GM11168 (cell line): ENCODE measurements at regions not wholly inside any gene's neighbourhood (a gene's known extent, or its start where the extent isn't known, plus 50 kb on each side); places are given as distances from the start of the nearest gene placed in this dataset.

ENCODE experiments used
- in situ Hi-C: fragments of 300-500 bp; cut with MboI; formaldehyde crosslinking; loops from one replicate; pipeline ENCODE4 v1.12.0; 2022; ENCODE audit warnings: low sequenced_read_pairs; ENCODE audit not compliant: unreplicated experiment

DNA sequence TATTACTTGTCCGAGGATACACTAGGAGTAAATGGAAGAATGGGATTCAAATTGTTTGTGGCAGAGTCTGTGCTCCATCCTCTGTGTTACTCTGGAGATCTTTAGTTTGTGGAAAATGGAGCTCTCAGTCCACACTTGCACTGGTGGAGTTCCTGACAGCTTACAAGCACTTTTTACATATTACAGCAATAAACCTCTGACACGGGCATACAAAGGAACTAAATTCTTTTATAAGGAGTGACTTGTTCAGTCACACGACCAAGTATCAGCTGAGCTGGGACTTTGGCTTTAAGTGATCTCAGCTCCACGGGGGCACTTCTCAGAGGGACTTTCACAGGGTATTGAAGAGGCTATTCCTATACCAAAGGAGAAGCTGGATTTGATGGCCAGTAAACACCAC lies 417.5 kb downstream of the LRIG3 start:
- in situ Hi-C loops = no loop called here

GRCh38 chr12:58503731-58504130 lies 416.6 kb downstream of the LRIG3 start:
- in situ Hi-C loops = no loop called here

GRCh38 chr12:58504143-58504938 lies 416.0 kb downstream of the LRIG3 start:
- in situ Hi-C loops = no loop called here

- in situ Hi-C loops = no loop called here
These were observed 411.0 kb downstream of the LRIG3 start for GRCh38 chr12:58509116-58509885.

- in situ Hi-C loops = no loop called here
These were observed 406.9 kb downstream of the LRIG3 start for GRCh38 chr12:58513301-58513834.

DNA sequence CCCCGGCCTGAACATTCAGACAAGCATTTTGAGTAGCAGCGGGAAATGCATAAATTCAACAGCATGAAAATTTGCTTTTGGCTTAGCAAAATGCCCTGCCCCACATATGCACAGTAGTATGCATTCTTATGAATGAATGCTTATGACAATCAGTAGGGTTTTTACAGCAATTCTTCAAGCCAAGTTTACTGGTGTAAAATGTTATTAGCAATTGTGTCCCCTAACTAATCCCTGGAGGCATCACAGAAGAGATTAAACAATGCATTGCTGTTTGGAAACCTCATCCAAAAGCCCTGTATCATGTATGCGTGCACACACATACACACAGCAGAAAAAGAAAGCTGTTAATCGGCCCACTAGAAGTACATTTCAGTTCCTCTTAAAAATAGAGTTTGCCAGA lies 406.5 kb downstream of the LRIG3 start:
- in situ Hi-C loops = no loop called here

- in situ Hi-C loops = no loop called here
These were observed 400.5 kb downstream of the LRIG3 start for GRCh38 chr12:58519839-58520238.

DNA sequence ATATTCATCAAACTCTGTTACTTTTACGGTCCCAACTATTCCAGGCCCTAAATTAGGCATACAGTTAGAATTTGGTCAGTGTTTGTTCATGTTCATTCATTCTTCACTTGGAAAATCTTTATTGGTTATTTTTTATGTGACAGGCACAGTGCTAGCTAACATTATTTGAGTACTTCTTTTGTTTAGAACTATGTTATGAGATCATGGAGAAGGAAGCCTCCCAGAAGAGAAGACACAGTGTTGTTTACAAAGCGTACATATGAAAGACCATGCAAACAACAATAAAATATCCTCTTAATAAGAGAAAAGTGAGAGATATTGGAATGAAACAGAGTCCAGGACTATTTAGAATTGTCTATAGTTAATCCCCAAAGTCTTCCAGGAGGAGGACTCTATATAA lies 399.2 kb downstream of the LRIG3 start:
- in situ Hi-C loops = no loop called here

DNA sequence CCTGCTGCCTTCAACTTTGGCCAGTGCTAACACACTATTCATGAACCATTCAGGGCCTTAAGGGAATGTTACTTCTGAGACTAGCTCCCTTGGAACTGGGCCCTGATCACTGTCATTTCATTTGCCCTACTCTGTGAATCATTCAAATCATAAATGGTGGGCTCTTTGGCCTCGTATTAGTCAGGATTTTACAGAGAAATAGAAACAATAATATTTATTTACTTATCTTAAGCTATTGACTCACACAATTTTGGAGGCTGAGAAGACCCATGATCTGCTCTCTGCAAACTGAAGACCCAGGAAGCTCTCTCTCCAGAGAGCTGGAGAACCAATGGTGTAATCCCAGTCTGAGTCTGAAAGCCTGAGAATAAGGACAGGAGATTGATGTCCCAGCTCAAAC lies 398.5 kb downstream of the LRIG3 start:
- in situ Hi-C loops = no loop called here

GRCh38 chr12:58523360-58523759 lies 396.9 kb downstream of the LRIG3 start:
- in situ Hi-C loops = no loop called here

DNA sequence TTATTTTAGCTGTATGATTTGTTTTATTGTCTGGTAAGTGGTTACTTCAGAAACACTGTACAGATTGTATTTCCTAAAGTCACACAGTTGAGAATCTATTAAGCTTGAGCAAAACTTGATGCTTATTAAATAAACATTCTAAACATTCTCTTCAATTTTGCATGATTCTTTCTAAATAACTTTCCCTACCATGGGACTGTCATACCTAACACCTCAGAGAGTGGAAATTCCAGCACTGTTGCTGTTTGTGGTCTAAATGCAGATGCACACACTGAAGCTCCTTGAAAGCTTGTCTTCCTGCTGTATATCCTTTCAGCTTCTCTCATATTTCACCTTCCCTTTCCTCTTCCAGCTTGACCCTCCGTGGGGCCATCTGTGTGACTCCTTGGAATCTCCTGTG lies 392.0 kb downstream of the LRIG3 start:
- in situ Hi-C loops = no loop called here

- in situ Hi-C loops = no loop called here
These were observed 391.1 kb downstream of the LRIG3 start for GRCh38 chr12:58529114-58529665.

DNA sequence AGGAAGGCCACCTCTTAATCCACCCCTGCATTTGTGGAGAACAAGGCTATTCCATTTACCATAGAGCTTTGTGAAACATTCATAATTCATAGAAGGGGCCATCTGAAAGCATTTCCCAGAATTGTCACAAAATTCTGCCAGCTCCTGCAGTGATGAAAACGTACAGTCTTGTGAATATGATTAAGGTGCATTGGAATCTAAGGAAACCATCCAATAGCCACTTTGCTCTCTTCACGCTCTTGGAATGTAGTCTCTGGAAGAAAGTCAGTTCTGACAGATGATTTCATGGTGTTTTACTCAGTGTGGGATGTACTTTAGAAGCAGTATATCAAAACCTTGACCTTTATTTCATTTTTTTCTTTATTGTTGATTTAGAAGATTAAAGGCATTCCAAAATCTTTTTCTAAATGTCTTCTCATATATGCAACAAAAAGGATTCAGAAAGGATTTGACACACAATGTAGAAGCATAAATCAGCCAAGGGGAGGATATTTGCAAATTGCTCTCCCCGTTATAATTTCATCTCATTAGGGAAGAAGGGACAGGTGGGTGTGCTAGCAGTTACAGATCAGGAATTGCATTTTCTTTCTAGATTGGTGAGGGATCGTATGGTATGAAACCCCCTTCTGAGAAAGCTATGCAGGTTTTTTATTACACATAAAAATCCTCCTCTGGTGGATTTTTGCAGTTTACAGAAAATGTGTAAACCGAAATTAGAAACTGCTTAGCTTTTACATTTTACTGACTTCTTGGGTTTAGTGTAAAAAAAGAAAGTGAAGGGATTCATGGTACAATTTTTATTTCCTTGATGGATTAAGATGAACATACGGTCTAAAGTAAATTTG lies 390.2 kb downstream of the LRIG3 start:
- in situ Hi-C loops = no loop called here

- in situ Hi-C loops = no loop called here
These were observed 389.6 kb downstream of the LRIG3 start for GRCh38 chr12:58530742-58531062.

GRCh38 chr12:58532855-58533608 lies 387.3 kb downstream of the LRIG3 start:
- in situ Hi-C loops = no loop called here

DNA sequence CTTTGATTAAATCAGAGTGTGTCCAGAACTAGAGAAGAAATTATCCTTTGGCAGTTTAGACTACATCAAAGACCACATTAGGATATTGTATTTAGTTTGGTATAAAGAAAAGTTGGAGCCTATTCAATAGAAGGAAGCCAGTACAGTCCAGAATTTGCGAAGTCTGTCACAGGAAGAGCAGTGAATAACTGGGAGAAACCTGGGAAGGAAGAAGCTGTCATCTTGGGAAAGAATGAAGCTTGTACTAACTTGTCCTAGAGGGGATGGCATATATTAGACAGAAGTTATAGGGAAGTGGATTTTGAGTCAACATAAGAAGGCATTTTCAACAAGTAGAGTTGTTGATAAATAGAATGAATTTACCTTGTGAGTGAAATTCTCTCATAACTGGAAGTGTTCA lies 386.7 kb downstream of the LRIG3 start:
- in situ Hi-C loops = no loop called here

DNA sequence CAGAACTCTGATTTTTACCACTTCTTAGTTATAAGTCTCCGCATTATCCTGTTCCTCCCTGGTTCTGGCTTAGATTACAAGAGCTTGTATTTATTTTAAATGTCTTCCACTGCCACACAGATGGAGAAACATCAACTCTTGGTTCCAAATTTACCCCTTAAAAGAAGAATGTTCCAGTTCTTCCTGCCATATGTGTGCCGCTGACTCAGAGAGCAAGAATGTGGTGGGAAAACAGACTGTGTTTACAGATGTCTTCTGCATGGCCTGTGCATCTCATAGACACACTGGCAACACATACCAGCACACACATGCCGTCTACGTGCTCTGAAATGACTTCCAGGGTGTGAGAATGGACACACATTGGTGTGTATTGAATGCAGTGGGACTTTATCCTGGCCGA lies 383.0 kb downstream of the LRIG3 start:
- in situ Hi-C loops = no loop called here

- in situ Hi-C loops = no loop called here
These were observed 381.0 kb downstream of the LRIG3 start for GRCh38 chr12:58539295-58539694.

- in situ Hi-C loops = no loop called here
These were observed 379.6 kb downstream of the LRIG3 start for GRCh38 chr12:58540480-58541299.
